PFSK-1 (cell line): ENCODE measurements at regions not wholly inside any gene's neighbourhood (a gene's known extent, or its start where the extent isn't known, plus 50 kb on each side); places are given as distances from the start of the nearest gene placed in this dataset.

ENCODE experiments used
- FOXP2 ChIP-seq: optimal IDR thresholded peaks from 2 replicates; pipeline ENCODE3; 2011; ENCODE audit warnings: borderline replicate concordance, control low read depth, inconsistent platforms; ENCODE audit not compliant: insufficient read depth; ENCODE audit errors: extremely low read length, extremely low read depth
- POLR2AphosphoS5 ChIP-seq: IDR thresholded peaks from 2 replicates; pipeline ENCODE4 v1.6.1; 2012; ENCODE audit warnings: low read depth, mild to moderate bottlenecking, control low read depth, low read length, moderate library complexity
- SIN3A ChIP-seq: IDR thresholded peaks from 2 replicates; pipeline ENCODE4 v1.6.1; 2012; ENCODE audit warnings: mild to moderate bottlenecking, low read length, moderate library complexity, borderline replicate concordance; ENCODE audit not compliant: insufficient read depth
- TAF1 ChIP-seq: IDR thresholded peaks from 2 replicates; pipeline ENCODE4 v1.6.1; 2012; ENCODE audit warnings: low read length, control low read depth, borderline replicate concordance; ENCODE audit not compliant: insufficient read depth
- TF ChIP-seq, protein P1 (sequence below), 2 experiments: IDR thresholded peaks; 2 replicates each; pipeline versions ENCODE4 v1.6.1 to v1.8.0; 2011 to 2012; ENCODE audit warnings: low read depth in 2 of 2, low read length in 2 of 2, control low read depth in 1 of 2, inconsistent platforms in 1 of 2, mild to moderate bottlenecking in 1 of 2, moderate library complexity in 1 of 2; ENCODE audit not compliant: insufficient read depth in 1 of 2

DNA sequence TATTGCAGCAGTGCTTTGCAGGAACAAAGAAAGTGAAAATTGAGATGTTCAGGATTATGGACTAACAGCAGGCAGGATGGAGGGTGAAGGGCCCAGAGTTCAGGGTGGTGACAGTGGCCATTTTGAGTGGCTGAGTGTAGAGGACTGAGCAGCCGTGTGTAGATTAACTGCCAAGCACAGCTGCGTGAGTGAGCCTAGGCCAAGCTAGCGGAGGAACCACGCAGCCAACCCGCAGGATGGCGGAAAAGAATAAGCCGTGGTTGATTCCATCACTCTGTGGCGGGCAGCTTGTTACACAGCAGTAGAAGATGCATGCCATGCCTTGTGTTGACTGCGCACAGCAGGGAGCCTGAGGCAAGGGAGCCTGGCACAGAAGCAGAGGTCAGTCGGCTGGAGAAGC is 102.5 kb upstream of the KIF26B start:
- no peak for TF ChIP-seq POLR2AphosphoS5
- TF ChIP-seq TAF1, result no peak
- no peak for TF ChIP-seq FOXP2
- TF ChIP-seq SIN3A, result no peak
- TF ChIP-seq, protein P1, sequence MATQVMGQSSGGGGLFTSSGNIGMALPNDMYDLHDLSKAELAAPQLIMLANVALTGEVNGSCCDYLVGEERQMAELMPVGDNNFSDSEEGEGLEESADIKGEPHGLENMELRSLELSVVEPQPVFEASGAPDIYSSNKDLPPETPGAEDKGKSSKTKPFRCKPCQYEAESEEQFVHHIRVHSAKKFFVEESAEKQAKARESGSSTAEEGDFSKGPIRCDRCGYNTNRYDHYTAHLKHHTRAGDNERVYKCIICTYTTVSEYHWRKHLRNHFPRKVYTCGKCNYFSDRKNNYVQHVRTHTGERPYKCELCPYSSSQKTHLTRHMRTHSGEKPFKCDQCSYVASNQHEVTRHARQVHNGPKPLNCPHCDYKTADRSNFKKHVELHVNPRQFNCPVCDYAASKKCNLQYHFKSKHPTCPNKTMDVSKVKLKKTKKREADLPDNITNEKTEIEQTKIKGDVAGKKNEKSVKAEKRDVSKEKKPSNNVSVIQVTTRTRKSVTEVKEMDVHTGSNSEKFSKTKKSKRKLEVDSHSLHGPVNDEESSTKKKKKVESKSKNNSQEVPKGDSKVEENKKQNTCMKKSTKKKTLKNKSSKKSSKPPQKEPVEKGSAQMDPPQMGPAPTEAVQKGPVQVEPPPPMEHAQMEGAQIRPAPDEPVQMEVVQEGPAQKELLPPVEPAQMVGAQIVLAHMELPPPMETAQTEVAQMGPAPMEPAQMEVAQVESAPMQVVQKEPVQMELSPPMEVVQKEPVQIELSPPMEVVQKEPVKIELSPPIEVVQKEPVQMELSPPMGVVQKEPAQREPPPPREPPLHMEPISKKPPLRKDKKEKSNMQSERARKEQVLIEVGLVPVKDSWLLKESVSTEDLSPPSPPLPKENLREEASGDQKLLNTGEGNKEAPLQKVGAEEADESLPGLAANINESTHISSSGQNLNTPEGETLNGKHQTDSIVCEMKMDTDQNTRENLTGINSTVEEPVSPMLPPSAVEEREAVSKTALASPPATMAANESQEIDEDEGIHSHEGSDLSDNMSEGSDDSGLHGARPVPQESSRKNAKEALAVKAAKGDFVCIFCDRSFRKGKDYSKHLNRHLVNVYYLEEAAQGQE (IDR thresholded peaks at IDR 0.05; ENCODE audit: insufficient read depth in 1 of 2, low read depth in 2 of 2, low read length in 2 of 2), result no peak

DNA sequence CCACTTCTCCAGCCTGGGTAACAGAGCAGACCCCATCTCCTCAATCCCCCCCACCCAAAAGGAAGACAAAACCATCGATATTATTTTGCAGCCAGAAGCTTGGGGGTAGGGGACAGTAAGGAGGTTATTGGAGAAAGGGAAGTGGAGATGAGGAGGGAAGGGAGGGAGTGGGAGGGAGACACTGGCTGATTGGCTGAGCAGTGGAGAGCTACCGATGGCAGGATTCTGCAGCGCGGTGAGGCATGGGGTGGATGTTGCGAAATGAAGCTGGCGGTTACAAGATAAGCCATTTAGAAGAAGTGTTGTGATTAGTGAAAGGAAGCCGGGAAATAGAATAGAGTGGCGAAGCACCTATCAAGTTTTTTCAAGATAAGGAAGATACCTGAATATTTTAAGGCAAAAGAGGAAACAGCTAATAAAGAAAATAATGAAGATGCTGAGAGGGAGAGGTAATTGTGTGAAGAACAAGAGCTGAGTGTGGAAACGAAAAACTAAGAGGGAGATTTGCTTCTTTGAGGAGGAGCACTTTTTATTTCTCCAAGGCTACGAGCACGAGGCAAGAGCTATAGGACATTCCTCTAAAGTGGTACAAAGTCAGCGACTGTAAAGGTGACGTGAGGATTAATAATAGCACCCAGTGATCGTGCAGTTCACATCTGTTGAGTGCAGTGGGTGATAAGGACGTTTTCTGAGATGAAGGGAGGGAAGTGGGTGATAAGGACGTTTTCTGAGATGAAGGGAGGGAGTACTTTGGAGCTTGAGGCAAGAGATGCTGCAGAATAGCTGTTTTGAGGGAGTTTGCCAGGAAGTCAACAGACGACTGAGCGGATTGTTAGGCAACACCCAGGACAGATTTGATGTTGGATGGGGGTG is 103.2 kb upstream of the KIF26B start:
- TF ChIP-seq TAF1 (no peak), POLR2AphosphoS5 (no peak), FOXP2 (no peak), SIN3A (no peak)
- TF ChIP-seq, protein P1 (IDR thresholded peaks at IDR 0.05; ENCODE audit: insufficient read depth in 1 of 2, low read depth in 2 of 2, low read length in 2 of 2), result no peak

DNA sequence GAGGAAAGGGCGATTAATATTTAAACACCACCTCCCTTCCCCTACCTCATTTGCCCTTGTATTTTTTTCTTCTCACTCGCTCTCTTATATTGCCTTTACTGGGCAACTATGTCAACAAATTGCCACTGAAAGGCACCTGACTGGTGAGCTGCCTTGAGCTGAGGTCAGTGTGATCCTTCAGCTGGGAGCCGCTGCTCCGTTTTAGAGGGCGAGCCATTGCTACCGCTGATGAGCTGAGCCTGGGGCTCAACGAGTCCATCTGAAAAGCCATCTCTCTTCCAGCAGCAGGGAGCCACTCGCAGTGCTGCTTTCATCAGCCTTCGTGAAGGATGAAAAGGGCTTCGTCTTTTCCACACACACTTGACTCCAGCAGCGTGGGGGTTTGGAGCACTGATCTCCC is 108.0 kb upstream of the KIF26B start:
- TF ChIP-seq, protein P1 (IDR thresholded peaks at IDR 0.05; ENCODE audit: insufficient read depth in 1 of 2, low read depth in 2 of 2, low read length in 2 of 2), result no peak
- TF ChIP-seq TAF1, result no peak
- no peak for TF ChIP-seq FOXP2
- no peak for TF ChIP-seq SIN3A

DNA sequence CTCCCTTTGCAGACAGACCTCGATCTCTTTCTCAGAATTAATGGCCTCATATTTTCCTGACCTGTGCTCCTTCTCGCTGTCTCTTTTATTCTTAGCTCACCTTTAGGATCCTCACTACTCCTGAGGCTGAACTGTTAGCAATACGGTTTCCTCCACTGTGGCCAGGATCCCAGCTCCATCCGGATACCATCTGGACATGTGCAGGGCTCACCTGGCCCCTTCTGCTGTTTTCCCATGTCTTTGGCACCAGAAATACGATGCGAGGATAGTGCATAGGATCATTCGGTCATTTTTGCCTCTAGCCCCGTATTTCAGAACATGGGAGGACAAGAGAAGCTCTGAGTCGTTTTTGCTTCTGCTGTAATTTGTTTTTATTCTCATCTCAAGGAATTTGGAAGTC is 108.5 kb upstream of the KIF26B start:
- TF ChIP-seq TAF1 (no peak), POLR2AphosphoS5 (no peak), FOXP2 (no peak), SIN3A (no peak)
- TF ChIP-seq, protein P1 (IDR thresholded peaks at IDR 0.05; ENCODE audit: insufficient read depth in 1 of 2, low read depth in 2 of 2, low read length in 2 of 2), result no peak
